Tibial nerve (tissue), 4 donors: ENCODE measurements at regions not wholly inside any gene's neighbourhood (a gene's known extent, or its start where the extent isn't known, plus 50 kb on each side); places are given as distances from the start of the nearest gene placed in this dataset.

Source experiments
- DNase-seq, 2 donors: peaks; one replicate each; pipeline ENCODE4 v3.0.0-alpha.2; 2019; ENCODE audit warnings: low spot score in 2 of 2
- H3K27ac ChIP-seq, 4 donors: fragments of 200-600 bp; sonication (generic) in 3 of 4; one replicate each; pipeline ENCODE4 v1.5.1; 2017 to 2019; ENCODE audit warnings: mild to moderate bottlenecking in 1 of 4
- H3K27me3 ChIP-seq, 2 donors: fragments of 200-600 bp; sonication (generic) in 1 of 2; one replicate each; pipeline versions ENCODE4 v1.5.1 to v1.6.0; 2017 to 2019
- H3K36me3 ChIP-seq, 3 donors: fragments of 200-600 bp; sonication (generic); one replicate each; pipeline ENCODE4 v1.5.1; 2018 to 2019
- H3K4me1 ChIP-seq, 4 donors: fragments of 200-600 bp; sonication (generic) in 3 of 4; one replicate each; pipeline ENCODE4 v1.5.1; 2017 to 2019
- H3K4me3 ChIP-seq, 4 donors: fragments of 200-600 bp; sonication (generic) in 3 of 4; one replicate each; pipeline ENCODE4 v1.5.1; 2017 to 2019; ENCODE audit warnings: mild to moderate bottlenecking in 1 of 4, moderate library complexity in 1 of 4
- H3K9me3 ChIP-seq, 4 donors: fragments of 200-600 bp; sonication (generic) in 3 of 4; one replicate each; pipeline ENCODE4 v1.5.1; 2017 to 2019
- EP300 ChIP-seq, 2 donors: sonication (generic); formaldehyde crosslinking; IDR thresholded peaks; one replicate each; pipeline ENCODE4 v1.6.1; 2017; ENCODE audit warnings: antibody characterized with exemption in 2 of 2, mild to moderate bottlenecking in 1 of 2
- POLR2A ChIP-seq, 2 donors: fragments of 450-650 bp; IDR thresholded peaks; one replicate each; pipeline ENCODE4 v1.6.1; 2017; ENCODE audit warnings: antibody characterized with exemption in 2 of 2, mild to moderate bottlenecking in 2 of 2, moderate library complexity in 2 of 2
- WGBS, 2 donors: methylation state at CpG; one replicate each; pipeline ENCODE4 v1.1.5; 2018; 5-methylcytosine and 5-hydroxymethylcytosine counted together
- TF ChIP-seq, protein P1 (sequence below), 5 experiments: fragments of 200-600 bp in 3 of 5; fragments of 450-650 bp in 2 of 5; sonication (generic) in 3 of 5; IDR thresholded peaks; one replicate each; pipeline ENCODE4 v1.5.1; 2016 to 2019; ENCODE audit warnings: antibody characterized with exemption in 5 of 5, mild to moderate bottlenecking in 3 of 5, moderate library complexity in 2 of 5

- TF ChIP-seq, protein P1, sequence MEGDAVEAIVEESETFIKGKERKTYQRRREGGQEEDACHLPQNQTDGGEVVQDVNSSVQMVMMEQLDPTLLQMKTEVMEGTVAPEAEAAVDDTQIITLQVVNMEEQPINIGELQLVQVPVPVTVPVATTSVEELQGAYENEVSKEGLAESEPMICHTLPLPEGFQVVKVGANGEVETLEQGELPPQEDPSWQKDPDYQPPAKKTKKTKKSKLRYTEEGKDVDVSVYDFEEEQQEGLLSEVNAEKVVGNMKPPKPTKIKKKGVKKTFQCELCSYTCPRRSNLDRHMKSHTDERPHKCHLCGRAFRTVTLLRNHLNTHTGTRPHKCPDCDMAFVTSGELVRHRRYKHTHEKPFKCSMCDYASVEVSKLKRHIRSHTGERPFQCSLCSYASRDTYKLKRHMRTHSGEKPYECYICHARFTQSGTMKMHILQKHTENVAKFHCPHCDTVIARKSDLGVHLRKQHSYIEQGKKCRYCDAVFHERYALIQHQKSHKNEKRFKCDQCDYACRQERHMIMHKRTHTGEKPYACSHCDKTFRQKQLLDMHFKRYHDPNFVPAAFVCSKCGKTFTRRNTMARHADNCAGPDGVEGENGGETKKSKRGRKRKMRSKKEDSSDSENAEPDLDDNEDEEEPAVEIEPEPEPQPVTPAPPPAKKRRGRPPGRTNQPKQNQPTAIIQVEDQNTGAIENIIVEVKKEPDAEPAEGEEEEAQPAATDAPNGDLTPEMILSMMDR (IDR thresholded peaks at IDR 0.05), result no peak
- TF ChIP-seq POLR2A (IDR thresholded peaks at IDR 0.05) (no peak), EP300 (IDR thresholded peaks at IDR 0.05) (no peak)
- no peak overlapping the region for H3K27ac ChIP-seq
- no peak overlapping the region for H3K4me3 ChIP-seq
- 84 to 94% methylated on average over 3 of the region's 3 CpGs for WGBS, 2 donors
- no peaks in the 10 kb centered on the region for H3K27me3 ChIP-seq
- H3K4me1 ChIP-seq, result peaks cover 0 to 15% (median 8%) of the 10 kb centered on the region in 4 donors
- H3K9me3 ChIP-seq, result no peaks in the 10 kb centered on the region
- no peak for DNase-seq
- H3K36me3 ChIP-seq, result no peaks in the 10 kb centered on the region
Measured at GRCh38 chr15:70450142-70450443, 313.3 kb downstream of the UACA start.

GRCh38 chr15:70449311-70450141, 313.8 kb downstream of the UACA start:
- Histone ChIP-seq H3K27ac (no peak overlapping the region), H3K36me3 (no peaks in the 10 kb centered on the region), H3K4me3 (no peak overlapping the region), H3K4me1 (peaks cover 0 to 15% (median 8%) of the 10 kb centered on the region in 4 donors), H3K27me3 (no peaks in the 10 kb centered on the region), H3K9me3 (no peaks in the 10 kb centered on the region)
- TF ChIP-seq EP300 (IDR thresholded peaks at IDR 0.05) (no peak), POLR2A (IDR thresholded peaks at IDR 0.05) (no peak)
- TF ChIP-seq, protein P1 (IDR thresholded peaks at IDR 0.05), result no peak
- 90 to 95% methylated on average over 1 of the region's 1 CpG for WGBS, 2 donors
- DNase-seq, result no peak

DNA sequence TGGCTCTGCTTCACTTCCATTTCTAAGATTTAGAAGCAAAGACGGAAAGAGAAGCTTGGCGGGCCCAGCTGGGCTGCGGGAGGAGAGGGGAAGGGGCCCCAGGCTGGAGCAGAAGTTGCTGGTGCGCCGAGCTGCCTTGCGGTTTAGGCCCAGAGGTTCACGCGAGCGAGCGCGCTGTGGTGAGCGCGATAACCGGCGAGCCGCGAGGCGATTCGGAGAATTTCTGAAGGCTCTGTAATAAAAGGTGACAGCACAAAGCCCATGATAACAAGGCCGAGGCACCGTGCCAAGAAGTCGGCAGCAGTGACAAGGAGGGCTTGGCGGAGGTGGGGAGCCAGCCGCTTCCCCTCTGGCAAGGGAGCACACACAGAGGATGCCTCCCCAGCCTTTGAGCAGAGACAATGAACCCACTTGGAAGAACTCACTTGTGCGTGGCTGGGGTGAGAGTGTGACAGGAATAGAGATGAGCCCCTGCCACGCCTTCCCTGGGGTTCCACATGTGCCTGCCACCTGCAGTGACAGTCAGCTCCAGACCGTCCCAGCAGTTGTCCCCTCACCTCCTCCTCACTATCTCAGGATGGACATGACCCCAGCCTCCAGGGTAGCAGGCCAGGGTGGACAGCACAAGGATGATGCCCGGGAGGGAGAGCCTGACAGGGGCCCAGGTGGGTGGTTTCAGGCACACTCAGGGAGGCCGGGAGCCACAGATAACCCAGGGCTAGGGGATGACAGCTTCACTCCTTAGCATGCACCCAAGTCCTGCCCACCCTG, 315.2 kb downstream of the UACA start:
- no peak overlapping the region for H3K4me3 ChIP-seq
- H3K4me1 ChIP-seq, result peaks cover 0 to 15% (median 8%) of the 10 kb centered on the region in 4 donors
- H3K9me3 ChIP-seq, result no peaks in the 10 kb centered on the region
- H3K27ac ChIP-seq, result no peak overlapping the region
- DNase-seq, result no peak
- TF ChIP-seq EP300 (IDR thresholded peaks at IDR 0.05), result no peak
- TF ChIP-seq POLR2A (IDR thresholded peaks at IDR 0.05), result no peak
- TF ChIP-seq, protein P1 (IDR thresholded peaks at IDR 0.05), result no peak
- H3K36me3 ChIP-seq, result no peaks in the 10 kb centered on the region
- no peaks in the 10 kb centered on the region for H3K27me3 ChIP-seq
- WGBS, 2 donors, result 58 to 60% methylated on average over 29 of the region's 29 CpGs

- H3K4me3 ChIP-seq, result no peak overlapping the region
- H3K27me3 ChIP-seq, result no peaks in the 10 kb centered on the region
- H3K4me1 ChIP-seq, result peaks cover 0 to 15% (median 8%) of the 10 kb centered on the region in 4 donors
- no peaks in the 10 kb centered on the region for H3K9me3 ChIP-seq
- WGBS, 2 donors, result 32 to 50% methylated on average over 2 of the region's 2 CpGs
- H3K36me3 ChIP-seq, result no peaks in the 10 kb centered on the region
- TF ChIP-seq, protein P1 (IDR thresholded peaks at IDR 0.05), result no peak
- TF ChIP-seq EP300 (IDR thresholded peaks at IDR 0.05) (no peak), POLR2A (IDR thresholded peaks at IDR 0.05) (no peak)
- H3K27ac ChIP-seq, result no peak overlapping the region
- DNase-seq, result no peak
Measured at GRCh38 chr15:70447521-70447920, 315.8 kb downstream of the UACA start.

DNA sequence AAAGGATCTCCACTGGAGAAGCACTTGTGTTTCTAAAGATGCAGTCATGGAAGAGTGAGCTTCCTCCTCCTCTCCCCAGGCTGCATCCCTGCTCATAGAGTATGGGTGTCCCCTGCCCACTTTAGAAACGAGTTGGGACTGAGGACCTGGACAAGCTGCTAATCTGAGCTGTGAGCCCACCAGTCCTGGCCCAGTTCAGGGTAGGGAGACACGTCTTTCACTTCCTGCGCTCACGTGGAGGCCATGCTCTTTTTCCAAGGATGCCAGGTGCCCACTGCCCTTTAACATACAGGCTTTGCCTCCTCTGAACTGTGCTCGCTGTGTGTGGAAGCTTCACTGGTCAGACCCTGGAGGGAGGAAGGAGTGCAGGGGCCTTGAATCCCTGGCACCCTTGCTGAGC, 316.3 kb downstream of the UACA start:
- no peak for DNase-seq
- 62 to 75% methylated on average over 5 of the region's 5 CpGs for WGBS, 2 donors
- Histone ChIP-seq H3K9me3 (no peaks in the 10 kb centered on the region), H3K4me3 (no peak overlapping the region), H3K27me3 (no peaks in the 10 kb centered on the region), H3K36me3 (no peaks in the 10 kb centered on the region), H3K4me1 (peaks cover 0 to 15% (median 8%) of the 10 kb centered on the region in 4 donors), H3K27ac (no peak overlapping the region)
- no peak for TF ChIP-seq POLR2A (IDR thresholded peaks at IDR 0.05)
